Suprapubic skin (tissue), 3 donors: ENCODE measurements at regions not wholly inside any gene's neighbourhood (a gene's known extent, or its start where the extent isn't known, plus 50 kb on each side); places are given as distances from the start of the nearest gene placed in this dataset.

Source experiments
- CTCF ChIP-seq, 2 donors: fragments of 200-600 bp in 1 of 2; fragments of 450-650 bp in 1 of 2; sonication (generic) in 1 of 2; IDR thresholded peaks; one replicate each; pipeline ENCODE4 v1.5.1; 2016 to 2019; ENCODE audit warnings: antibody characterized with exemption in 2 of 2, mild to moderate bottlenecking in 1 of 2, moderate library complexity in 1 of 2
- POLR2A ChIP-seq, 2 donors: fragments of 450-650 bp; IDR thresholded peaks; one replicate each; pipeline ENCODE4 v1.6.1; 2017; ENCODE audit warnings: antibody characterized with exemption in 2 of 2, mild to moderate bottlenecking in 2 of 2, moderate library complexity in 2 of 2

- TF ChIP-seq CTCF (IDR thresholded peaks at IDR 0.05) (no peak), POLR2A (IDR thresholded peaks at IDR 0.05) (no peak)
Measured at GRCh38 chr3:194900854-194901522, 215.3 kb downstream of the FAM43A start.
